GM18868 (cell line): ENCODE measurements at regions not wholly inside any gene's neighbourhood (a gene's known extent, or its start where the extent isn't known, plus 50 kb on each side); places are given as distances from the start of the nearest gene placed in this dataset.
"Not testable (repeated sequence)": the region's sequence is repeated elsewhere in the genome, so short reads cannot be mapped to it uniquely, and the experiment has no call there.

ENCODE experiments used
- ATAC-seq: cut with Tn5 transposase; IDR thresholded peaks from one replicate; pipeline ENCODE4 v1.9.1; 2021; ENCODE audit warnings: mild to moderate bottlenecking, moderate library complexity; ENCODE audit not compliant: unreplicated experiment

DNA sequence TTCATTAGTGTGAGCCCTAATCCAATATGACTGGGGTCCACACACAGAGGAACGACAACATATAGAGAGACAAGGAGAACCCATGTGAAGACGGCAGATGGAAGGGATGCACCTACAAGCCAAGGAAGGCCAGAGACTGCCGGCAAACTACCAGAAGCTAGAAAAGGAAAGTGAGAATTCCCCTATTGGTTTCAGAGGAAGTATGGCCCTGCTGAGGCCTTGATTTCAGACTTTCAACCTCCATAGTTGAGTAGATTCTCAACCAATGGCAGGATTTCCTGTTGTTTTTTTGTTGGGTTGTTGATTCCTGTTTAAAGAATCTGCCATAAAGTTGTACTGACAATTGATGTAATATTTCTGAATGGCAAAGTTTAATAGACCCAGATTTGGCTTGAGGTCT lies 241.5 kb downstream of the SATB2 start:
- ATAC-seq = peak; percentile 81

DNA sequence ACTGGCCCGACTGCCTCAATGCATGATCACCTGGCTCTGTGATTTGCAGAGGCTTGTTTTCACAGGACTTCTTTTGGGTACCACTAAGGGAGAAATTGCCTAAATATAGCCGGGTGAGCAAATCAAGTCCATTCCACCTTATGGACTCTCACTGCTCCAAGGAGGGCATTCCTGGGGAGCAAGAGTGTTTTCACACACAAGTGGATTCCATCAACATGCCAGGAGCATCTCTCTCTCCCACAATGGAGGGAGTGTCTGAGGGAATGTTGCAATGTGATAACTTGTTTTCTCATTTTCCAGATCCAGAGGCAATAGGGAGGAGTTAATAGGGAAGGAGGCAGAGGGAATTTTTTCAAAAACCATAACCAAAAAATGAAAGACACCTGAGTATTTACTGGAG lies 250.7 kb downstream of the SATB2 start:
- ATAC-seq = no peak

DNA sequence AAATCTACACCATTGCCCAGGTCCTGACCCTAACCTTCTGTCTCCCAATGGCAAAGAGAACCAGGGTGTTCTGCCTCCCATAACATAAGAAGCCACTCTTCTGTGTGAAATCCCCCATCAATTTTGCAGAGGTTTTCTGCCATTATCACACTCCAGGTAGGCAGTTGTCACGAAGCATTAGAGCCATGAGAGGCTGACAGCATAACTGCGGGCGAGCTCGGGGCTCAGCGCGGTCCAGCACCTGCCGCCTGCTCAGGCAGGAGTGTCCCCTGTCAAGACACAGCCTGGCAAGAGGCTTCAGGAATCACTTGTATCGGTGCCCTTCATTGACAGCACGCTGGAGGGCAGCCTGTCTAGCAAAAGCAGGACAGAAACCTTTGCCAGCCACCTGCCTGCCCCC lies 251.2 kb downstream of the SATB2 start:
- ATAC-seq = no peak

DNA sequence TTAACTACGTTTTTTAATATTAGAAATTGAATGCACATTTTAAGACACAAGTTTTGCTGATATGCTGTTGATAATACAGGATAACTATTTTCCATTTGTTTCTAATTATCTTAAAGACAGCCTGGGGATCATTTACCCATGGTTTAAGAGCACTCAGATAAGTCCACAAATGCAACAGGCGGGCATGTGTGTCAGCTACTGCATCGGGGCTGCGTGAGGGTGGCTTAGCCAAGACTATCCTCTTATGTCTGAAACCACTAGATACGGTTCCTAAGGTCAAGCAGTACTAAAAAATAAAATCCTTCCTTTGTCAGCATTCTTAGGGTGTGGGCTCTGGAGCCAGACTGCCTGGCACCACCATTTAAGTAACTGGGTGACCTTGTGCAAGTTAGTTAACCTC lies 254.8 kb downstream of the SATB2 start:
- ATAC-seq = no peak

DNA sequence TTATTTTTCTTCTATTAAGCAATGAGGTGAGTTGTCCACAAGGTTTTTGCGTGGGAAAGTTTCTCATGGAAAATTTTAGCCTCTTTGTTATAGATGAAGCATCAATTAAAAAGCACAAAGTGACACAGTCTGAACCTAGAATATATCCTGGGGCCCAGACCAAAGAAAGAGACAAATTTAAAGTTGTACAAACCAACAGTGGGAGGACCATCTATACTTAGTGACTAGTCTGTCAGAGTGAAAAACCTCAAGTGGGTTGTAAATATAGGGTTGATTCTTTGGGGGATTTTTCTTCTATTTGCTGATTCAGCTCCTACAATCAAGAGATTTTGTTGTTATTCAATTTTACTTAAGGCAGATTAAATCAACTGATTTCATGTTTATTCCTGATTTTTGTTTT lies 256.2 kb downstream of the SATB2 start:
- no peak for ATAC-seq

DNA sequence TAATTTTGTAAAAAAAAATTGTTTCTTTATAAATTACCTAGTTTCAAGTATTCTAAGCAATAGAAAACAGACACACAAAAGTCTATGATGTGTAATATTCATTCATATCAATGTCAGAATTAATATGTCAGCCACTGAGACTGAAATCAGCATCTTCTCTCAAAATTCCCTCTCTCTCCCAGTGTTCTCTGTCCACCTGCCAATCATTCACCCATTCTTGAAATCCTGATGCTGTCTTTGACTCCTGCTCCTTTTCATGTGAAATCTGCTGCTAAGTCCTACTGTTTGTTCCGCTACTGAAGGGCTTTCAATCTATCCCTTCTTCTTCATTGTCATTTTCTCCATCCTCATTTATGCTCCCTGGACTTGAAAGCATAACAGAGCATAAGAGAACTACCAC lies 257.9 kb downstream of the SATB2 start:
- no peak for ATAC-seq

DNA sequence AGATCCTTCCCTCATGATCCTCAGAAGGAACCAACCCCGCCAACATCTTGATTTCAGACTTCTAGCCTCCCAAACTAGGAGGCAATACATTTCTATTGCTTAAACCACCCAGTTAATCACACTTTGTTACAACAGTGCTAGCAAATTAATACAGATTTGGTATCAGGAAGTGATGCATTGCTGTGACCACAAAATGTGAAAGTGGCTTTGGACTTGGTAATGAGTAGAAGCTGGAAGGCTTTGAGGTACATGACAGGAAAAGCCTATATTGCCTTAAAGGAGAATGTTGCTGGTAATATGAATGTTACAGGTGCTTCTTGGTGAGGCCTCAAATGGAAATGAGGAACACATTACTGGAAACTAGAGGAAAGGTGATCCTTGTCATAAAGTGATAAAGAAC lies 260.3 kb downstream of the SATB2 start:
- ATAC-seq = no peak

DNA sequence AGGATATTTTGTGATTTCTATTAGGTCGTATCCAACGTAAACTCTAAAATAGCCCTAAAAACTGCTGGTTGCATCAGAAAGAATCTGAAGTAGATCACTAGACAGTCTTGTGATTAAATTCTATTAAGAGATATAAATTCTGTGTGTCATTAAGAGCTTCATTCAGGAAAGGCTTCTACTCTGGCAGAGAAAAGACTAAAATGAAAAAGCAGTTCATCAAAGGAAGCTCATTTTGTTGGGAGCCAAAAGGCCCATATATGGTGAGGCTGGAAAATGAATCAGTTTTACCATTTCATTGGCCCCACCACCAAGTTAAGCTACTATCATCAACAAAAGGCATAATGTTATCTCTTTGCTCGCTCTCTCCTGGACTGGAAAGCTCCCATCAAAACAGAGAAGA lies 261.1 kb downstream of the SATB2 start:
- ATAC-seq = no peak

DNA sequence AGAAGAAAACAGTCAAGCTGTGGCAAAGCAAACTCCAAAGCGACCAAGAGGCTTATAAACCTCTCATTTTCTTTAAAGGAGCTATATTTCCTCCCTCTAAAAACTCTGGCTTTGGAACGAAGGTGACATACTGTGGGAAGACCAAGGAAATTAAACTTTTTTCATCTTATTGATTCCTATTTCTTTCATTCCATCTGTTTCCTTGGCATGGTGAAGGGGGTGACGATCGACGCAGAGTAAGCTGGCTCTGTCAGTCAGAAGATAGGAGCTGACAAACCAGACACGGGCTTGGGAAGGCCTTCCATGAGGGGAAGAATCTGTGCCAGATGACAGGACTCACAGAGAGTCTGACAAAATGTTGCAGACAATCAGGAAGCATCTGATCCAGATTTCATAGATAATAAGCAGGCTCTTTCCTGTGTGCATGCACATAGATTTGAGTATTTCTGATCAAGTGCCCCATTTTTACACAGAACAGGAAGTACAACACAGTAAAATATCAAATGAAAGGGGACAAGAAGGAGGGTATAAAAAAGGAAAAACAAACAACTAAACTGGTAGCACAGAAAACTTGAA lies 261.7 kb downstream of the SATB2 start:
- no peak for ATAC-seq

DNA sequence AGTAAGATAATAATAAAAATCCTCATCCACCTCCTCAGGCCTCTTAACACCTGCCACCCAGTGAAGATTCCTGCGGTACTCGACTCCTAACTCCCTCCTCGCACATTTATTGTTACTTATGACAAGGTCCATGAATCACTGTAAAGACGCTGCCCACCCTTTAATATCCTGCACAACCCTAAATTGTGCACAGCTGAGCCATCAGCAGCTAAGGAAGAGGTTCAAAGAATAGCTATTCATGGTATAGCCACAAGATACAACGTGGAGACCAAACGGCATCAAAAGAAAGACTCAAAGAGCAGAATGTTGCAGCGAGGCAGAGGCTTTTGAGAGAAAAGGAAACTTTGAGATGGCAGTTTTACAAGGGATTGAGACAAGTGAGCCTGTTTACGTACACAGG lies 266.3 kb downstream of the SATB2 start:
- no peak for ATAC-seq

DNA sequence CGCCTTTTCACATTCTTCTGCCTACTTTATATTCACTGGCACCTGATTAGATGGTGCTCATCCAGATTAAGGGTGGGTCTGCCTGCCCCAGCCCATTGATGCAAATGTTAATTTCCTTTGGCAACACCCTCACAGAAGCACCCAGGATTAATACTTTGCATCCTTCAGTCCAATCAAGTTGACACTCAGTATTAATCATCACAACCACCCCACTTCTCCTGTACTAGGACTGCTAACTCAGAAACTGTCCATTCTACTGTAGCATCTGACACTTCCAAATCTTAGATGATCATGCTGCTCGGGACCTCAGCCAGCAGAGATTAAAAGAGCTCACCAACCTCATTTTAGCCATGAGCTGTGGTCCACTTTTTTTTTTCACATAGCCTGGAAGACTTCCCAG lies 268.5 kb downstream of the SATB2 start:
- ATAC-seq = no peak

DNA sequence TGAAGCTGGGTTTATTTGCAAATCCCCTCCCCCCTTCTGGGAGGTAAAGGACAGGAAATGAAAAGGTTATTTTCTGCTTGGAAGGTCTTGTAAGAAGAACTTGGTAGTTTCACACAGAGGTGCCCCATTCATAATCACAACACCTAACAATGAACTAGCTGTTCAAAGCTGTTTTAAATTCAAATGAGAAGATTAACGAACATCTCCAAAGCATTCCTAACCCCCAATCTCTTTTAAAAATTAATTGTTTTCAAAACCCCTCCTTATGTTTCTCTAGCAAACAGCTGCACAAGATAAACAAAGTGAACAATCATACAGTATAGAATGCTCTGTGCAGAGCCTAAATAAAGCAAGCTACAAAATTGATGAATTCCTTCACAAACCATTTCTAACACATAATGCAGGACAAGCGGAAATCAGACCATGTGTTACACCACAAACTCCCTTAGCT lies 271.4 kb downstream of the SATB2 start:
- no peak for ATAC-seq

DNA sequence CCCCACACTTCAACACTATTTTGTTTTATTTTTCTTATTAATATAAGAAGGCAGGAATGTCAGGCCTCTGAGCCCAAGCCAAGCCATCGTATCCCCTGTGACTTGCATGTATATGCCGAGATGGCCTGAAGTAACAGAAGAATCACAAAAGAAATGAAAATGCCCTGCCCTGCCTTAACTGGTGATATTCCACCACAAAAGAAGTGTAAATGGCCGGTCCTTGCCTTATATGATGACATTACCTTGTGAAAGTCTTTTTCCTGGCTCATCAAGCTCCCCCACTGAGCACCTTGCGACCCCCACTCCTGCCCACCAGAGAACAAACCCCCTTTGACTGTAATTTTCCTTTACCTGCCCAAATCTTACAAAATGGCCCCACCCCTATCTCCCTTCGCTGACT lies 272.6 kb downstream of the SATB2 start:
- not testable (repeated sequence) for ATAC-seq

DNA sequence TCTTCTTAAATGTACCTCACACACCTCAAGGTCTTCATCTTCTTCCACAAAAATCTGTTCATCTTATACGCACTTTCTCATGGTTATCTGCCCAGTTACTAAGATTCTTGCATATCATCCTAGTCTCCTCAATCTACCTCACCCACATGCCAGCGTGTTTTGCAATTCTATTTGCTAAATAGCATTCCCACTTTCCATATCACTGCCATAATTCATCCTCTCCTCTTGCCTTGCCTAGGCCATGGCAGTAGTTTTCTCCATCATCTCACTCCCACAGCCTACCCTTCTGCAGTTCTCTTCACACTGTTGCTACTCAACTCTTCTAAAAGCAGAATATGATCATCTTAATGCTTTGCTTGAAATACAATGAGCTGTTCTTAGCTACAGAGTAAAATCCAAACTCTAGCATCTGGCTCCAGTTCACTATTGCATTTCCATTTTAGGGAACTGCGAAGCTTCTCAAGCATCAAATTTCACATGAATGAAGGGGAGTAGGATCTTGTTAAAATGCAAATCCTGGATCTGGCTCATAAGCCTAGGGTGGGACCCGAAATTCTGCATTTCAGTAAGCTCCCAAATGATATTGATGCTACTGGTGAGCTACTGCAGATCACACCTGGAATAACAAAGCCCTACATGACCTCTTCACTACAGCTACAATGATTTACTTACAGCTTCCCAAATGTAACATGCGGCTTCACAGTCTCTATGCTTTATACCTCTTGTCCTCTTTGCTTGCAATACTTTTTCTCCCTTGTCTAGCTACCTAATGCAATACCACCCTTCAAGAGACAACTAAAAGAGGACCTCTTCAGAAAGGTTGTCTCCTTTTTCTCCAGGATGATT lies 293.9 kb downstream of the SATB2 start:
- ATAC-seq = no peak

DNA sequence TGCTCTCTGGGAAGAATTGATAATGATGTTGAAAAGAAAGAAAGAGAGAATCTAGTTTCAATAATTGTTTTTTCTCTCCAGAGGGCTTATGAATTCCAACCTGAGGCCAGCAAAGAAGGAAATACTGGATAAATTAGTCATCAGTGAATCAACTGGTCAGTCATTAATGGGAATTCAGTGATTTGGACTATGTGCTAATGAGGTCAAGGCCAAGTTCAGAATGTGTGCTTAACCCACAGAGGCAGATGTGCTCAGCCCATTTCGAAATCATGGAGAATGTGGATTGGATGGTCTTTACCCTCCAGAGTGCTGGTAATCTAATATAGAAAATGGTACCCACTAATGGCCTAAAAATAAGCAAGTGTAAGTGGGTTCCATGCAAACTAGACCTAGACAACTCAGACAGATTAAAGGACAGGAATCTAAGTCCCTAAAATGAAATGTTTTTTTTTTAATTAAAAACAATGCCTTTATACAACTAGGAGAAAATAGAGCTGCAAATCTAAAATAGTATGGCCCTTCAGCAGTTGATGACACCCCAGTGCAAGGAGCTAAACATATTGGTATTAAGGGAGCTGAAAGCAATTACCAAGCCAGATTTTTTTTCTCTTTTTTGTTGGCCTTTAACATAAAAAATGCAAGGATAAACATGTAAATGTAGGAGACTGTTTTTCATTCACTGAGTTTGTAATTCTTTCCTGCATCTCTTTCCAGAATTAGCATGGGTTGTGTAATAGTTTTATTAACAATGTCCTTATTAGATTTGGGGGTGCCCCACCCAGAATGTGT lies 296.9 kb downstream of the SATB2 start:
- no peak for ATAC-seq

DNA sequence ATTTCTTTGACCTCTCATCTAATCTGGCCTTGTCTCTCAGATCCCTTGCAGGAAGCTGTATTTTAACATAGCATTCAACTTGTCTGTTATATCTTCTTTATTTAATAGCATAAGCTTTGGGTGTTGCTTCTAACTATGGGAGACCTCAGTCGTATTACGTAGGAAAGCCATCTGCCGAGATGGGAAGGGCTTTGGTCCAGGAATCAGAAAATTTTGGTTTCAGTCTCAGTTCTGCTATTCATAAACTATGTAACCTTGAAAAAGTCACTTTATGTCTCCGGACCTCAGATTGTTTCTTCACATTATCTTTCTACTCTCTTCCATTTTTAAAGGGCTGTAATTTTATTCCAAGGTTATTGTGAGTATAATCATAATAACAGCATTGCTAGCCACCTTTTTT lies 297.7 kb downstream of the SATB2 start:
- no peak for ATAC-seq

DNA sequence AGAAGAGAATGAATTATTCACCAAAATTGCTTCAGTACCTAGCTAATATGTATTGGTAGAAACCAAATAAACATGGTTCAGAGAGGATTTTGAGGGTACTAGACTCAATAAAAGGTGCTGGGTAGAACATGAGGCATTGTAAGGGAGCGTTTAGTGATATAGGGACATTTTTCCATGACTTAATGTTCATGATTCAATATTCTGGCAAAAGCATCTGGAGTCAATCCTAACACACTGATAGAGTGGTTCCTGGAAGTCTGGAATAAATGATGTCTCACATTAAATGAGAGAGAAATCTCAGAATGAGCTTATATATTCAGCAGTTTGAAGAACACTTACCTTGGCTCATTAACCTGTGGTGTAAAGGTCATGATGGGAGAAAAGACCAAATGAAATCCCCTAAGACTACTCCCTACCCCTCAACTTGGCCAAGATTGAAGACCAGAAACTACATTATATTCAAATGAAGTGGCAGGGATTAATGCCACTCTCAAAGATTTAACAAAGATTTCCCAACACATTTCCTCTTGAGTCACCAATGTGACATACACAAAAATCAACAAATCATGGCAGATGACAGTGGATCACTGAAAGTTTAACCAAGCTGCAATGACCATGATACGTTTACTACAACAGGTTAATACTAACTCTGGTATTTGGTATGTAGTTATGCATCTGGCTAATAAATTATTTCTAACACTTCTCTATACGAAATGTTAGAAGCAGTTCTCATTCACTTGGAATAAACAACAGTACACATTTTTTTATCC lies 309.5 kb downstream of the SATB2 start:
- no peak for ATAC-seq

DNA sequence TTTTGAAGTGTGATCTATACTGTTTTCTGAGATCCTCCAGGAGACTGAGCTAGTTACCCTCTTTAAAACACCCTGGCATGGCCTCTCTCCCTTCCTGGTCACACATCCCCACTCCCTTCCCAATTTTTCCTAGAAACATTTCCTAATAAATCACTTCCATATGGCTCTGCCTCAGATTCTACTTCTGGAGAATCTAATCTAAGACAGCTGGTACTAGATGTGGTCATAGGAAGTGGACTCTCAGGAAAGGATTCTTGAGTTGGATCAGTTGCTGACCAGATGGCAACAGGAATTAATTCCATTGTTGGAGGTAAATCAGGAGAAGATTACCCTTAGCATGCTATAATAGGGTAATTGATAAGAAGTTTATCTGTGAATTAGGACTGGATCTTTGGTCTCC lies 310.5 kb downstream of the SATB2 start:
- no peak for ATAC-seq

DNA sequence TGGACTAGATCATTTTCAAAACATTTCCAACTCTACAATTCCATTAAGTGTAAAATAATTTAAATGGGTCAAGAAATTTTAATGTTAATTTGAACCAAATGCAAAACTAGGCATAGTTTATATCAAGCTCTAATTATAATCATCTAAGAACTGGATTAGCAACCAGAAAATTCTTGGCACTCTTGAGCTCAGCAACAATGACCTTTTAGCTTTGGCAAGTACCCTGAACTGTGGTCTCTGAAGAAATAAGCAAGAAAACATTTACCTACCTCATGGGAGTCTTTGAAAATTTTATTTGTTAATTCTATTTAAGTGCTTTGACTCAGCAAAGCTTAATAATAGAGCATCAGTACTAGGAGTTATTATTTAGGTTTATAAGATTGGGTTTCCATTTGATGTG lies 313.2 kb downstream of the SATB2 start:
- ATAC-seq = no peak

DNA sequence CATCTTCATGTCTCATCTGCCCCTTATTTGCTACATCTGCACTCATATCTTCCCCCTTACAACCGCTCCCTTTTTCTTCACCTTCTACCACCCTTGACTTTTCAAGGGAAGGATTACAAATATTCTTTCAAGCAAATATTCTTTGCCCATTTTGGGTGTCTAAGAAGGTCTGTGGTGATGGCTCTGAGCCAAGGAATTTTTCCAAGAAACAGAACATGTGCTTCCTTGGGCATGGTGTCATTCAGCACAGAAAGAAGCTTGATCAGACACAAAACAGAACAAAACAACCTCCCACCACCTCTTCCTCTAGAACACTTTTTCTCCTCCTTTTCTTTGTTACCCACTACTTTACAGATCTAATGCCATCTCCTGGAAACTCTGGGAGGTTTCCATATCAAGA lies 313.7 kb downstream of the SATB2 start:
- no peak for ATAC-seq

DNA sequence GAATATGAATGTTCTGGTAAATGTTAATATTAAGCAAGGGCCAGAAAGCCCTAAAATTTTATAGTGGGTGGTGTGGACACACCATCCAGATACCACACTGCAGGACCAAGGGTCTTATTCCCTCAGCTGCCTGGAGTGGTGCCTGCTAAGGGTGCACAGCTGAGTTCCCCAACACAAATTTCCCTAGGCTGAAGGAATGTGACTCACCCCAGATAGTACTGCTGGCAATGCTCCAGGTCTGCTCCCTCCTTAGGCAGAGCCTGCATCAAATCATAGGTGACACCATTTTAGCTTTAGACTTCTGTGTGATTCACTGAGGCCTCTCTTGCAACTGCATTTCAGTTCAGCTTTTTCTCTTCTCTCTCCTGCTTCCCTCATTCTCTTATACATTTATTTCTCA lies 321.1 kb downstream of the SATB2 start:
- no peak for ATAC-seq
